Activated T-helper 17 cell treated with anti-CD3 and anti-CD28 coated beads, Interleukin-2, amount 50 U/mL, for 72 hours (primary cell): ENCODE measurements at regions not wholly inside any gene's neighbourhood (a gene's known extent, or its start where the extent isn't known, plus 50 kb on each side); places are given as distances from the start of the nearest gene placed in this dataset.
"Not testable (repeated sequence)": the region's sequence is repeated elsewhere in the genome, so short reads cannot be mapped to it uniquely, and the experiment has no call there.

ENCODE experiments used
- ATAC-seq: fragments of 150-1000 bp; cut with Tn5 transposase; replicated peaks from 2 replicates; pipeline ENCODE4 v1.10.0; 2021; ENCODE audit warnings: mild to moderate bottlenecking, moderate library complexity
- H3K27ac Mint-ChIP-seq: one replicate; pipeline ENCODE4 v1.8.0; 2022; ENCODE audit warnings: mixed read lengths
- H3K27me3 Mint-ChIP-seq: one replicate; pipeline ENCODE4 v1.8.0; 2022; ENCODE audit warnings: mixed read lengths
- H3K36me3 Mint-ChIP-seq: one replicate; pipeline ENCODE4 v1.8.0; 2022; ENCODE audit warnings: low read depth, mild to moderate bottlenecking, mixed read lengths
- H3K4me1 Mint-ChIP-seq: one replicate; pipeline ENCODE4 v1.8.0; 2022; ENCODE audit warnings: mixed read lengths
- H3K4me3 Mint-ChIP-seq: one replicate; pipeline ENCODE4 v1.8.0; 2022; ENCODE audit warnings: mild to moderate bottlenecking, mixed read lengths
- H3K9me3 Mint-ChIP-seq: one replicate; pipeline ENCODE4 v1.8.0; 2022; ENCODE audit warnings: mixed read lengths

DNA sequence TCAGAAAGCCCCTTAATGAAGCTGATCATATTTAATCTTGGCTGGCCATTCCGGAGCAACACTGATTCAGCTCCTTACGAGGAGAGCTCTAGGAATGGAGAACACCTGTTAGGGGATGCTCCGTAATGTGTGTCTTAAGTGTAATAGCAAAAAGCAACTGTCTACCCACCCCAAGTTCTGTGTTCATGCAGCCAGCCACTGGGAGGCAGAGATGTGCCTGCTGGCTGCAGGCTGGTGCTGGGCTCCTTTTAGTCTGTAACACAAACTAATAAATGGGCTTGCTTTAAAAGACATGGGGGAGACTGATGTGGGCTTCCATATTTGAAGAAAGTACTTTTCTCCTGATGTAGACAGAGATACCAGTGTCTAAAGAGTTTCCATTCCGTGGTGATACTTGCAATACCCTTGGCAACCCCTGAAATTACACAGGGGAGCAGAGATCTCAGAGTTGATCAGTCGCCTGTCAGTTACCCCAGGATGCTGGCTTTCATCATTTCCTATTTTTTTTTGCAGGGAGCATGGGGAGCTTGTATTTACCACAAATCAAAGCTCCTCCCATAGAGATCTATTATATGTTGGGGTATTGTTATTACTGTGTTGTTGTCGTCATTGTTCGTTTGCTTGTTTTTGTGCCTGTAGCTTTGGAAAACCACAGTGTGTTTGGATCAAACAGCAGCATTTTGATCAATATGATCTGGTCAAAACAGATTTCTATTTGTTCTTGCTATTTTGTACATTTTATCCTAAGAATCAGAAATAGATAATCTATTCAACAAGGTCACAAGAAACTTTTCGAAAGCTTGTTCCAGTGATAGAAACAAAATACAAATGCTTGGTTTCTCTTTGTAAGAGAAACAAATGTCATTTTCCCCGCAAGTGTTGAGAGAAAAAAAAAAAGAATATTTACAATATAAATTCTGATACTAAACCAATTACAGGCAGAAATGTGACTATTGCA lies 65.8 kb downstream of the MTX3 start:
- no peaks in the 10 kb centered on the region for H3K9me3 Mint-ChIP-seq
- ATAC-seq: peak; percentile 59
- no peak overlapping the region for H3K4me3 Mint-ChIP-seq
- peaks cover 4% of the 10 kb centered on the region for H3K27me3 Mint-ChIP-seq
- H3K4me1 Mint-ChIP-seq: no peaks in the 10 kb centered on the region
- H3K27ac Mint-ChIP-seq: no peak overlapping the region
- no peaks in the 10 kb centered on the region for H3K36me3 Mint-ChIP-seq

DNA sequence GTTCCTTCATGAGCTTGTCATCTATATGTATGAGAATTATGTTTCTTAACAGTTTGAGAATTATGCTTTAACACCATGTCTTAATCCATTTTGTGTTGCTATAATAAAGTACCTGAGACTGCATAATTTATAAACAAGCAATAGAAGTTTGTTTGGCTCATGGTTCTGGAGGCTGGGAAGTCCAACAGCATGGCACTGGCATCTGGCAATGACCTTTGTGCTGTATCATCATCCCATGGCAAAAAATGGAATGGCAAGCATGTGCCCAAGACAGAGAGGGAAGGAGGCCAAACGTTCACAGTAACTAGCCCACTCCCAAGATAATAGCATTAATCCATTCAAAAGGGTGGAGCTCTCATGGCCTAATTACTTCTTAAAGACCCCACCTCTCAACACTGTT lies 67.6 kb downstream of the MTX3 start:
- H3K36me3 Mint-ChIP-seq: no peaks in the 10 kb centered on the region
- no peak overlapping the region for H3K27ac Mint-ChIP-seq
- no peak for ATAC-seq
- no peaks in the 10 kb centered on the region for H3K9me3 Mint-ChIP-seq
- no peaks in the 10 kb centered on the region for H3K4me1 Mint-ChIP-seq
- H3K4me3 Mint-ChIP-seq: no peak overlapping the region
- peaks cover 4% of the 10 kb centered on the region for H3K27me3 Mint-ChIP-seq

DNA sequence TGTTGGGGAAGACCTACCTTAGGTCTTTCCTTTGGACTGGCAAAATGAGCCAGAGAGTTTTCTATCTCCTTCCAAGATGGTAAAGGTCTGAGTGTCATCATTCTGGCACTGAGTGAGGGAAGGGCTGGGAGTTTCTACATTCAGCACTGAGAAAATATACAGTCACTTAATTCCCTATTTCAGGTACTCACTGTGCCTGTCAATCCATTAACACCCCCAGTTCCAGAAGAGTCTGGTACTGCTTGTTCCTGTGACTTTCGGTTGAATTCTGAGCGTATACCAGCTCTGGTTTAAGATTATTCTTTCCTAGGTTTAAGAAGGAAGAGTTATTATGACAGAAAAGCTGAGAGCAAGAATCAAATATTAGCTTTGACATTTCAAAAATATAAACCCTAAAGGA lies 68.4 kb downstream of the MTX3 start:
- H3K27ac Mint-ChIP-seq: no peak overlapping the region
- peaks cover 4% of the 10 kb centered on the region for H3K27me3 Mint-ChIP-seq
- H3K4me1 Mint-ChIP-seq: no peaks in the 10 kb centered on the region
- peaks cover under 1% of the 10 kb centered on the region for H3K9me3 Mint-ChIP-seq
- H3K36me3 Mint-ChIP-seq: no peaks in the 10 kb centered on the region
- ATAC-seq: no peak
- H3K4me3 Mint-ChIP-seq: no peak overlapping the region

DNA sequence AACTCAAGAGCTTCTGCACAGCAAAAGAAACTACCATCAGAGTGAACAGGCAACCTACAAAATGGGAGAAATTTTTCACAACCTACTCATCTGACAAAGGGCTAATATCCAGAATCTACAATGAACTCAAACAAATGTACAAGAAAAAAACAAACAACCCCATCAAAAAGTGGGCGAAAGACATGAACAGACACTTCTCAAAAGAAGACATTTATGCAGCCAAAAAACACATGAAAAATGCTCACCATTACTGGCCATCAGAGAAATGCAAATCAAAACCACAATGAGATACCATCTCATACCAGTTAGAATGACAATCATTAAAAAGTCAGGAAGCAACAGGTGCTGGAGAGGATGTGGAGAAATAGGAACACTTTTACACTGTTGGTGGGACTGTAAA lies 83.6 kb downstream of the MTX3 start:
- H3K9me3 Mint-ChIP-seq, H3K4me3 Mint-ChIP-seq, H3K36me3 Mint-ChIP-seq, H3K27ac Mint-ChIP-seq, H3K4me1 Mint-ChIP-seq, ATAC-seq: not testable (repeated sequence)
- peaks cover 12% of the 10 kb centered on the region for H3K27me3 Mint-ChIP-seq

DNA sequence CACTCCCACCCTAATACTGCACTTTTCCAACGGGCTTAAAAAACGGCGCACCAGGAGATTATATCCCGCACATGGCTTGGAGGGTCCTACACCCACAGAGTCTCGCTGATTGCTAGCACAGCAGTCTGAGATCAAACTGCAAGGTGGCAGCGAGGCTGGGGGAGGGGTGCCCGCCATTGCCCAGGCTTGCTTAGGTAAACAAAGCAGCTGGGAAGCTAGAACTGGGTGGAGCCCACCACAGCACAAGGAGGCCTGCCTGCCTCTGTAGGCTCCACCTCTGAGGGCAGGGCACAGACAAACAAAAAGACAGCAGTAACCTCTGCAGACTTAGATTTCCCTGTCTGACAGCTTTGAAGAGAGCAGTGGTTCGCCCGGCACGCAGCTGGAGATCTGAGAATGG lies 88.5 kb downstream of the MTX3 start:
- not testable (repeated sequence) for H3K27ac Mint-ChIP-seq, H3K4me3 Mint-ChIP-seq, H3K4me1 Mint-ChIP-seq, ATAC-seq, H3K36me3 Mint-ChIP-seq, H3K9me3 Mint-ChIP-seq
- H3K27me3 Mint-ChIP-seq: peaks cover 18% of the 10 kb centered on the region

DNA sequence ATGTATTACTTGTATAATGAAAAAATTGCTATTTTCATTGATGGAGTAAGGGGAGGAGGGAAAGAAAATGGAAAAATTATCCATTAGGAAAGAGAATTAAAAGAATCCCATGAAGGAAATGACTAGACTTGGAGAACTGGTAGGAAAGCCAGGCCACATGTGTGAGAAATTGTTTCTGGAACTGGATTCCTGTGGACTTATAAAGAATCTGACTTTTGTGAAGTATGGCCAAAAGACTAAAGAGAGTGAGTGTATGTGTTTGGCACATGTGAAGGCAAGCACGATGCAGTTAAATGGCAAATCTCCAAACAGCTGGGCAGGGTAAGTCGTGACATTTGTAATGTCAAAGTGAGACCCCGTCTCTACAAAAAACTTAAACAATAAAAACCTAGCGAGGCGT lies 89.4 kb downstream of the MTX3 start:
- Mint-ChIP-seq H3K4me1 (no peaks in the 10 kb centered on the region), H3K27me3 (peaks cover 23% of the 10 kb centered on the region), H3K9me3 (no peaks in the 10 kb centered on the region), H3K36me3 (no peaks in the 10 kb centered on the region), H3K27ac (no peak overlapping the region), H3K4me3 (no peak overlapping the region)
- no peak for ATAC-seq

DNA sequence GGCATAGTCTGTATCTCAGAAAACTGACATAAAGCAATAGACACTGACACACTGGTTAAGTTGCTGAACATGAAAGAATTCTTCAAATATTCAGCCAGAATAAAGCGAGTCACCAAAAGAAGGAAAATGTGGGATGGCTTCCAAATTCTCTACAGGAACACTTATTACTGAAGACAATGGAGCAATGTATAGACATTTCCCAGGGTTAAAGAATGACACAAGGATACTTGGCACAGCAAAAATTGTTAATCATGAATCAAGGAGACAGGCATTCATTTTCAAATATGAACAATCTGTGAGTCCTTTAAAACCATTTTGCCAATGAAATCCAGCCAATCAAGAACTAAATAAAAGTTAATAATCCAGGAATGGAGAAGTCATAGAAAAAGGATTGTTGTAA lies 92.5 kb downstream of the MTX3 start:
- Mint-ChIP-seq H3K4me3 (no peak overlapping the region), H3K4me1 (no peaks in the 10 kb centered on the region), H3K9me3 (no peaks in the 10 kb centered on the region), H3K27ac (no peak overlapping the region), H3K36me3 (no peaks in the 10 kb centered on the region), H3K27me3 (peaks cover 44% of the 10 kb centered on the region)
- ATAC-seq: no peak

DNA sequence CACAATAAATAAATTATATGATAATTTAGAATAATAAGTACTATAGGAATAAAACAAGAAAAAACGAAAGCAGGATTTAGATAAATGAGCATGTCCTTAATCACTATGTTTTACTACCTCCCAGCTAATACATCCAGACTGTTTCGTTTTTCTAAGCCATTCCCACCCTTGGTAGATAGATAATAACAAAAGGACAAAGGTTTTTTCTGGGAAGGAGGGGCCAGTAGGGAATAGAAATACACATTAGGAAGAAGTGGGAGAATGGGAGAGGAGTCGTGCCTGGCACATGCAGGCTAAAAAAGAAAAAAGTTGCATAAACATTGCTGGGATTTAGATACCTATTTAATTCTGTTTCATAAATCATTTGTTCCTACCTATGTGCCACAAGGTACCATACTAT lies 97.1 kb downstream of the MTX3 start:
- Mint-ChIP-seq H3K9me3 (no peaks in the 10 kb centered on the region), H3K27me3 (peaks cover 58% of the 10 kb centered on the region), H3K36me3 (no peaks in the 10 kb centered on the region), H3K4me1 (no peaks in the 10 kb centered on the region), H3K27ac (no peak overlapping the region), H3K4me3 (no peak overlapping the region)
- ATAC-seq: no peak

DNA sequence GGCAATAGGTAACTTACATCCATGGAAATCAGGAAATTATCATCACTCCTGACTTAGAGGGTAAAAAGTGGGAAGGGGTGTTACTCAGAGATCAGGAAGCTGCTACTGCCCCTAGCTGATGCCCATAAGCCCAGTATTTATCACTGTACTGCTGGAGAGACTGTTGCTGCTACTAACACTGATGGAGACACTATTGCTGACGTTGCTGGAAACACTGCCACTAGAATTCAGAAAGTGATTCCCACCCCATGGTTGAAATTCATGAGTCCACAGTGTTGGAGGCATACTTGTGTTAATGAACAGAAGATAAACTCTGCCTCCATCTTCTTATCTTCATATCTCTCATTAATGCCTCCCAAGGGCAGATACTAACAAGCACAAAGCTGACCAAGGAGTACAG lies 97.6 kb downstream of the MTX3 start:
- Mint-ChIP-seq H3K36me3 (no peaks in the 10 kb centered on the region), H3K27me3 (peaks cover 53% of the 10 kb centered on the region), H3K27ac (no peak overlapping the region), H3K9me3 (no peaks in the 10 kb centered on the region), H3K4me1 (no peaks in the 10 kb centered on the region), H3K4me3 (no peak overlapping the region)
- no peak for ATAC-seq

DNA sequence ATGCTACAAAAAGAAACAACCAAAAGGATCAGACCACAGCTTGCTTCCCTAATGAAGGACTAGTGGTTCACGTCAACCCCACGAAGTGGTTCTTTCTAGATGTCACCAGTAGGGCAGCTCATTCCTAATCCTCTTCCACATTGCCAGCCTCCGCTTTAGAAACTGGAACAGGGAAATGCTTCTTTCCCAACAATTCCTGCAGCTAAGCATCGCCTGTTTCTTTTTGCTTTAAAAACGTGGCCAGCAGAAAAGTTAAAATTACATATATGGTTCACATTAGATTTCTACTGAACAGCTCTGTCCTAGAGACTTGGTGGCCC lies 100.2 kb downstream of the MTX3 start:
- H3K27me3 Mint-ChIP-seq: peaks cover 50% of the 10 kb centered on the region
- no peak overlapping the region for H3K27ac Mint-ChIP-seq
- H3K4me1 Mint-ChIP-seq: no peaks in the 10 kb centered on the region

DNA sequence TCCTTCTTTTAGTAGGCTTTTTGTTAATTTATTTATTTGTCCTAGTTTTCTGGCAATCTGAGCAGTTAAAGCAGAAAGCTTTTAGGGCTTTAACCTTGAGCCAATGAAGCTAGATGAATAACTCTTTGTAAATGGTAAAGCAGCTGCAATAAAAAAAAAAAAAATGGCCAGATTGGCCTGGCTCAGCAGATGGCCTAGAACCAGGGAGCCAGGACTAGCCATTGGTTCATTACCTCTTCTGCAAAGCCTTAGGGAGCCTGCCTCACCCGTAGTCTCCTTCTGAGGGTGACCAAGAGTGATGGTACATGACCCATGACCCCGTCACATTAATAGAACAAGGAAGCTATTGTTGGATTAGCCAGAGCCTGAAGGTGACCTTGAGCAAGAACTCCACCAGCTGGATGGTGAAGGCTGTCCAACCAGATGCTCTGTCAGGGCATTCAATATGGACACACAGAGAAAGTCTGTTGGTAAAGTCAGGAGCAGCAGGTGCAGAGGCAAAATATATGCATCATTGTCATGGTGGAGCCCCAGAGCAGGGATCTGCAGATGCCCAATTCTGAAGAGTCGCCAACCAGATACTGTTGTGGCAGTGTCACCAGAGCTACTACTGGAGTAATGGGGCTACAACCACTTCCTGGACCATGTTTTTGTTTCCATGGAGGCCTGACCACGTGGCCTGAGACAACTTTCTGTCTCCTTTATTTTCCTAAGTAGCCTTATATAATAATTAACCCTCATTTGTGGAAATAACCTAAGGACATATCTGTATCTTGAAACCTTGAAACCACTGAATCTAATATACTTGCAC lies 100.7 kb downstream of the MTX3 start:
- Mint-ChIP-seq H3K4me3 (no peak overlapping the region), H3K27me3 (peaks cover 44% of the 10 kb centered on the region), H3K27ac (no peak overlapping the region), H3K4me1 (no peaks in the 10 kb centered on the region), H3K36me3 (no peaks in the 10 kb centered on the region), H3K9me3 (peaks cover 7% of the 10 kb centered on the region)
- ATAC-seq: no peak

More for the DNA sequence above, 100.2 kb downstream of the MTX3 start:
- H3K36me3 Mint-ChIP-seq: no peaks in the 10 kb centered on the region
- ATAC-seq: no peak
- H3K4me3 Mint-ChIP-seq: no peak overlapping the region
- peaks cover 7% of the 10 kb centered on the region for H3K9me3 Mint-ChIP-seq

DNA sequence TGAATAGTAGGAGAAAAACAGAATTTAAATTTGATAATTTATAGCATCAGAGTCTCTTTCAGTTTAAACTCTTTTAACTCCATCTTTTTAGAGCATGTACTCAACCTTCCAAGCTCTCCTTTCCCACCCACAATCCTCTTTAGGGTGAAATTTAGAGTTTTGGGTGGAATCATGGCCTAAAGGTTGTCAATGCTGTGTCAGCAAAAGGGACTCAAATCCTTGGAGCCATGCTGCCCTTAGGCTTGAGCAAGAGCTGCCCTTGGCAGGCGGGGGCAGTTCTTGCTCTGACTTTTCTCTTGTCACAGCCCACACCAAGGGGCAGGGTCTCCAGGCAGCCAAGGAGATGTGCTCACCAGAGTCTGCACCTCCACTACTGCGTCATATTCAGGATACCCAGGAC lies 102.4 kb downstream of the MTX3 start:
- no peak for ATAC-seq
- Mint-ChIP-seq H3K36me3 (no peaks in the 10 kb centered on the region), H3K9me3 (peaks cover 7% of the 10 kb centered on the region), H3K4me3 (no peak overlapping the region), H3K27ac (no peak overlapping the region), H3K4me1 (no peaks in the 10 kb centered on the region), H3K27me3 (peaks cover 29% of the 10 kb centered on the region)

DNA sequence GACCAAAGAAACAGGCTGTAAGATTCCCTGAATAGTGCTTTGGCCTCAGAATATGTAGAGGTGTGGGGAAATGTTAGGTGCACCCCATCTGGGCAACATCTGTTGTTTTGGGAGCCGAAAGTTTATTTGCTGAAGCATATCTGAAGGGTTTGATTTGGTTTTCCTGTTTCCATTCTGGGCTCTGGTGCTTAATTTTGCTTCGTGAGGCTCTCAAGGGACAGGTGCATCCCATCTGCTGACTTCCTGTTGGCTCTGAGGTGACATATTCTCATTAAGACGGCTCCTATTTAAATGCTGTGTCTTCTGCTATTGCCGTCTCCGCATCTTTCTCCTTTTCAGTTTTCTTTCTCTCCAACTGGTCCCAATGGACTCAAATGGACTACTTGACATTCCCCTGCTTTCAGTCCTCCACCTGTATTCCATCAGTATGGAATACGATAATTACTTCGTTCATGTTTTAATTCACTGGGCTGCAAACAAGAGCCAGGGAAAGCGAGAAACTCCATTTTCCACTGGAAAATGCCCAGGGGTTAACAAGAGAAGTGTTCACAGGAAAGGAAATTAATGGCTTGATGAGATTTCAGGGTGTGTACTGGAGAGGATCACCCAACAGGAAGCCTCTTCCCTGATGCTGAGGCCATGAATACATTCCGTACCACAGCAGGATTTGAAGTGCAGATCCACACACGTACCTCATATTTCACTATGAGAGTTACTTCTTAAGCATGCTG lies 104.0 kb downstream of the MTX3 start:
- no peak overlapping the region for H3K4me3 Mint-ChIP-seq
- H3K27me3 Mint-ChIP-seq: peaks cover 15% of the 10 kb centered on the region
- H3K36me3 Mint-ChIP-seq: no peaks in the 10 kb centered on the region
- ATAC-seq: no peak
- H3K9me3 Mint-ChIP-seq: peaks cover 7% of the 10 kb centered on the region
- H3K27ac Mint-ChIP-seq: no peak overlapping the region
- no peaks in the 10 kb centered on the region for H3K4me1 Mint-ChIP-seq

DNA sequence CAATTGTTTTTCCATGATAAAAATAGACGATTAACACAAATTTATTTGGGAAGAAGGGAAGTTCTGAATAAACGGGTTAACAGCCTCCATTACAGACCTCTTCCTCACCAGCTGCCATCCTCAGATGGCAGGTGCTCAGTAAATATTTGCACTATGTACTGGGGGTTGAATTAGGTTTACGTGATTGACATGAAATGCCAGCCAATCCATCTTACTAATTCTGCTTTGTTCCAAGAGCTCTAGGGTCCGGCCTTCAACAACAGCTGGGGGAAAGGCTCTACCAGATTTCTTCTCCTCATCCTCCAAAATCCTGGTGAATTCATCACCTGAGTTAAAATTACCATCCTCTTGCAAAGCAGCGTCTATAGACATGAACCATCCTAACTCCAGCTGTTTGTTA lies 104.6 kb downstream of the MTX3 start:
- no peaks in the 10 kb centered on the region for H3K4me1 Mint-ChIP-seq
- no peak overlapping the region for H3K4me3 Mint-ChIP-seq
- peaks cover 7% of the 10 kb centered on the region for H3K9me3 Mint-ChIP-seq
- H3K36me3 Mint-ChIP-seq: no peaks in the 10 kb centered on the region
- no peak overlapping the region for H3K27ac Mint-ChIP-seq
- ATAC-seq: no peak
- peaks cover 12% of the 10 kb centered on the region for H3K27me3 Mint-ChIP-seq
